ENCODE measurements at regions not wholly inside any gene's neighbourhood (a gene's known extent, or its start where the extent isn't known, plus 50 kb on each side); places are given as distances from the start of the nearest gene placed in this dataset.

- ATAC-seq: no peak
- H3K36me3 Mint-ChIP-seq (ENCODE audit: low read depth): peaks cover 16% of the 10 kb centered on the region
- no peaks in the 10 kb centered on the region for H3K9me3 Mint-ChIP-seq (ENCODE audit: insufficient read depth)
- H3K27ac Mint-ChIP-seq: peak overlapping the region; percentile 3
- no peak overlapping the region for H3K4me3 Mint-ChIP-seq
- no peak for DNase-seq
- peaks cover 45% of the 10 kb centered on the region for H3K4me1 Mint-ChIP-seq (ENCODE audit: low read depth)
- H3K27me3 Mint-ChIP-seq (ENCODE audit: low read depth): no peaks in the 10 kb centered on the region
- POLR2A ChIA-PET: interaction anchor here (0.7 kb wide), 1 partner anchor 66 kb away, joined by 3 read pairs; no protein-coding TSS in a partner anchor
- CTCF ChIA-PET: no interaction called here
These were observed 77.5 kb downstream of the FOXL3 start for GRCh38 chr7:367351-367901.

DNA sequence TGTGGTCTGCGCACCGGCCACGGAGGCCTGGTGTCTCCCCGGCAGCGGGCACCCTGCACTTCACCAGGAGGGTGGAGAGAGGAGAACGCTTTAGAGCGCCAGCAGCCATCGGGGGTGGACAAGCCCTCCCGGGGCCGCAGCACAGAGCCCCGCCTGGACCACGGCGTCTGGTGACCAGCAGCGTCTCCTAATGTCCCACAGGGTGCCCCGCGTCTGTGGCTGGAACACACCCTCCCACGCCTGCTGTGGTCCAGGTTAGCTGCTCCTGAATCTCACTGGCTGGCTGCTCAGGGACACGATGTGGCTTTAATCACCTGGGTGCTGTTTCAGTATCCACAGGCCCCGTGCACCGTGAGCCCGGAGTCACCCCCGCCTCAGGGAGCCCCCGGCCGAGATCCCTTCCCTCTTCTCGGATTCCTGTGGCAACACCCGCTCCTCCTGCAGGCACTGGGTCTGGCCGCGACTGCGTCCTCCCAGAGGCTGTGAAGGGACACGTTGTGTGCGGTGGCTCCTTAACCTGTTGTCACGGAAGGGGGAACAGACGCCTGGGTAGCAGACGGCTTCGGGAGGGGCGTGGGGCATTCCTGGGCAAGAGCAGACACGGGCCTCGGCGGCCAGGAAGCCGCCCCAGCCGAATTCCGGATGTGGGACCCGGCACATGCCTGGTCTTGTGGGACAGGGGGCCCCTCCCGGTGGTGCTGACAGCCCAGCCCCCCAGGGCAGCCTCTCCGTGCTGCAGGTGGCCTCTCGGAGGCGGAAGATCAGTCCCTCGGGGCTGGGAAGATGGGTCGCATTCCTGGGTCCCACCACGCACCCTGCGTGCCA lies 78.9 kb downstream of the FOXL3 start:
- H3K36me3 Mint-ChIP-seq (ENCODE audit: low read depth): peaks cover 6% of the 10 kb centered on the region
- no peak overlapping the region for H3K27ac Mint-ChIP-seq
- no peaks in the 10 kb centered on the region for H3K27me3 Mint-ChIP-seq (ENCODE audit: low read depth)

GRCh38 chr7:369476-370258 lies 79.7 kb downstream of the FOXL3 start:
- H3K27ac Mint-ChIP-seq: no peak overlapping the region
- peaks cover 3% of the 10 kb centered on the region for H3K36me3 Mint-ChIP-seq (ENCODE audit: low read depth)
- ATAC-seq (no peak), DNase-seq (no peak)
- POLR2A ChIA-PET: no interaction called here
- H3K4me1 Mint-ChIP-seq (ENCODE audit: low read depth): peaks cover 23% of the 10 kb centered on the region
- H3K27me3 Mint-ChIP-seq (ENCODE audit: low read depth): no peaks in the 10 kb centered on the region
- CTCF ChIA-PET: no interaction called here
- no peak overlapping the region for H3K4me3 Mint-ChIP-seq
- H3K9me3 Mint-ChIP-seq (ENCODE audit: insufficient read depth): no peaks in the 10 kb centered on the region

More for the DNA sequence above, 78.9 kb downstream of the FOXL3 start:
- DNase-seq (no peak), ATAC-seq (no peak)
- no peak overlapping the region for H3K4me3 Mint-ChIP-seq
- ChIA-PET POLR2A (no interaction called here), CTCF (no interaction called here)
- no peaks in the 10 kb centered on the region for H3K9me3 Mint-ChIP-seq (ENCODE audit: insufficient read depth)
- H3K4me1 Mint-ChIP-seq (ENCODE audit: low read depth): peaks cover 31% of the 10 kb centered on the region

GRCh38 chr7:370259-370625 lies 80.3 kb downstream of the FOXL3 start:
- Mint-ChIP-seq H3K27ac (no peak overlapping the region), H3K27me3 (ENCODE audit: low read depth) (no peaks in the 10 kb centered on the region), H3K4me1 (ENCODE audit: low read depth) (peaks cover 20% of the 10 kb centered on the region), H3K9me3 (ENCODE audit: insufficient read depth) (no peaks in the 10 kb centered on the region), H3K36me3 (ENCODE audit: low read depth) (peaks cover 3% of the 10 kb centered on the region), H3K4me3 (no peak overlapping the region)
- ChIA-PET CTCF (no interaction called here), POLR2A (no interaction called here)
- ATAC-seq: no peak
- no peak for DNase-seq

DNA sequence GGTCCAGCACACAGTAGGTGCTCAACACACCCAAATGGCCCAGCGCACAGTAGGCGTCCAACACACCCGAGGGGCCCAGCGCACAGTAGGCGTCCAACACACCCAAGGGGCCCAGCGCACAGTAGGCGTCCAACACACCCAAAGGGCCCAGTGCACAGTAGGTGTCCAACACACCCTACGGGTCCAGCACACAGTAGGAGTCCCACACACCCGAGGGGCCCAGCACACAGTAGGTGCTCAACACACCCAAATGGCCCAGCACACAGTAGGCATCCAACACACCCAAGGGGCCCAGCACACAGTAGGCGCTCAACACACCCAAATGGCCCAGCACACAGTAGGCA lies 80.8 kb downstream of the FOXL3 start:
- no peaks in the 10 kb centered on the region for H3K9me3 Mint-ChIP-seq (ENCODE audit: insufficient read depth)
- peaks cover 15% of the 10 kb centered on the region for H3K4me1 Mint-ChIP-seq (ENCODE audit: low read depth)
- H3K4me3 Mint-ChIP-seq: no peak overlapping the region
- no peak for DNase-seq
- ChIA-PET CTCF (no interaction called here), POLR2A (no interaction called here)
- no peak for ATAC-seq
- no peaks in the 10 kb centered on the region for H3K36me3 Mint-ChIP-seq (ENCODE audit: low read depth)
- H3K27ac Mint-ChIP-seq: no peak overlapping the region
- no peaks in the 10 kb centered on the region for H3K27me3 Mint-ChIP-seq (ENCODE audit: low read depth)

DNA sequence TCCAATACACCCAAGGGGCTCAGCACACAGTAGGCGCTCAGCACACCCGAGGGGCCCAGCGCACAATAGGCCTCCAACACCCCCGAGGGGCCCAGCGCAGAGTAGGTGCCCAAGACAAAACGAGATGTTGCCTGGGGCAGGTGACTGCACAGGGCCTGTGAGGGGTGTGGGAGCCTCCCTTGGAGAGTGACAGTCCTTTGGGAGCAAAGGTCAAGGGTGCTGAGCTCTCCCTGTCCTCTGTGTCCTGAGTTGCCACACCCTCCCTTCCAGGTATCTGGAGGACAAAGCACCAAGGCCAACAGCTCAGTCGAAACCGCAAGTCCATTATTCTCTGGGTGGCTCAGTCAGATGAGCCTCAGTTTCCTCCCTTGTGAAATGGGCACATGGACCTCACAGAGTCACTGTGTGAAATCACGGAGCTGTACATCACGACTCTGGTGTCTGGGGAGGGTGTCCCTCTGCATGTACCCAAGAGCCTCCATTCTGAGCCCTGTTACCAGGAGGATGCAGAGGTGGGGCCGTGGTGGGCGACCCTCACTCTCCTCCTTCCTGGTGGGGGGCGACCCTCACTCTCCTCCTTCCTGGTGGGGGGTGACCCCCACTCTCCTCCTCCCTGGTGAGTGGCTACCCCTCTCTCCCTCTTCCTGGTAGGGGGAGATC lies 81.3 kb downstream of the FOXL3 start:
- Mint-ChIP-seq H3K27ac (no peak overlapping the region), H3K4me3 (no peak overlapping the region), H3K36me3 (ENCODE audit: low read depth) (no peaks in the 10 kb centered on the region), H3K4me1 (ENCODE audit: low read depth) (peaks cover 10% of the 10 kb centered on the region), H3K27me3 (ENCODE audit: low read depth) (no peaks in the 10 kb centered on the region), H3K9me3 (ENCODE audit: insufficient read depth) (no peaks in the 10 kb centered on the region)
- ChIA-PET CTCF (no interaction called here), POLR2A (no interaction called here)
- ATAC-seq (peak; percentile 38), DNase-seq (no peak)

GRCh38 chr7:371779-372545 lies 82.0 kb downstream of the FOXL3 start:
- H3K9me3 Mint-ChIP-seq (ENCODE audit: insufficient read depth): no peaks in the 10 kb centered on the region
- H3K4me3 Mint-ChIP-seq: no peak overlapping the region
- CTCF ChIA-PET: no interaction called here
- POLR2A ChIA-PET: no interaction called here
- H3K4me1 Mint-ChIP-seq (ENCODE audit: low read depth): peaks cover 3% of the 10 kb centered on the region
- no peaks in the 10 kb centered on the region for H3K27me3 Mint-ChIP-seq (ENCODE audit: low read depth)
- no peak overlapping the region for H3K27ac Mint-ChIP-seq
- DNase-seq (no peak), ATAC-seq (peak; percentile 18)
- no peaks in the 10 kb centered on the region for H3K36me3 Mint-ChIP-seq (ENCODE audit: low read depth)

DNA sequence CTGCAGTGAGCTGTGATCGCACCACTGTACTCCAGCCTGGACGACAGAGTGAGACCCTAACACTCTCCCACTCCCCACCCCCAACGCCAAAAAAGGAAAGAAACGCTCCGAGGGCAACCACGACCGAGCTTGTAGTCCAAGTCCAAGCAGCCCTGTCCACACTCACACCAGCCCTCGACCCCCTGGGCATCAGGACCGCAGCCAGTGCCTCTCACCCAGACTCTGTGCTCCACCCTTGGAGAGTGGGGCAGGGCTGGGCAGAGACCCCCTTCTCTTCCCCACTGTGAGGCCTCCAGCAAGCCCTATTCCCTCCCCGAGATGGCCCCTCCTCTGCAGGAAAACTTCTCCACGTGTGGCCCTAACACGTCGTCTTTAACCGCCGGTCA lies 82.6 kb downstream of the FOXL3 start:
- Mint-ChIP-seq H3K4me3 (no peak overlapping the region), H3K4me1 (ENCODE audit: low read depth) (no peaks in the 10 kb centered on the region), H3K9me3 (ENCODE audit: insufficient read depth) (no peaks in the 10 kb centered on the region), H3K27ac (no peak overlapping the region), H3K36me3 (ENCODE audit: low read depth) (no peaks in the 10 kb centered on the region), H3K27me3 (ENCODE audit: low read depth) (no peaks in the 10 kb centered on the region)
- ChIA-PET CTCF (no interaction called here), POLR2A (no interaction called here)
- DNase-seq (no peak), ATAC-seq (no peak)

- H3K4me3 Mint-ChIP-seq: no peak overlapping the region
- H3K4me1 Mint-ChIP-seq (ENCODE audit: low read depth): no peaks in the 10 kb centered on the region
- ChIA-PET POLR2A (no interaction called here), CTCF (no interaction called here)
- no peaks in the 10 kb centered on the region for H3K9me3 Mint-ChIP-seq (ENCODE audit: insufficient read depth)
- ATAC-seq: no peak
- no peak overlapping the region for H3K27ac Mint-ChIP-seq
- no peaks in the 10 kb centered on the region for H3K27me3 Mint-ChIP-seq (ENCODE audit: low read depth)
- DNase-seq: no peak
- H3K36me3 Mint-ChIP-seq (ENCODE audit: low read depth): no peaks in the 10 kb centered on the region
These were observed 83.2 kb downstream of the FOXL3 start for GRCh38 chr7:372932-373791.

DNA sequence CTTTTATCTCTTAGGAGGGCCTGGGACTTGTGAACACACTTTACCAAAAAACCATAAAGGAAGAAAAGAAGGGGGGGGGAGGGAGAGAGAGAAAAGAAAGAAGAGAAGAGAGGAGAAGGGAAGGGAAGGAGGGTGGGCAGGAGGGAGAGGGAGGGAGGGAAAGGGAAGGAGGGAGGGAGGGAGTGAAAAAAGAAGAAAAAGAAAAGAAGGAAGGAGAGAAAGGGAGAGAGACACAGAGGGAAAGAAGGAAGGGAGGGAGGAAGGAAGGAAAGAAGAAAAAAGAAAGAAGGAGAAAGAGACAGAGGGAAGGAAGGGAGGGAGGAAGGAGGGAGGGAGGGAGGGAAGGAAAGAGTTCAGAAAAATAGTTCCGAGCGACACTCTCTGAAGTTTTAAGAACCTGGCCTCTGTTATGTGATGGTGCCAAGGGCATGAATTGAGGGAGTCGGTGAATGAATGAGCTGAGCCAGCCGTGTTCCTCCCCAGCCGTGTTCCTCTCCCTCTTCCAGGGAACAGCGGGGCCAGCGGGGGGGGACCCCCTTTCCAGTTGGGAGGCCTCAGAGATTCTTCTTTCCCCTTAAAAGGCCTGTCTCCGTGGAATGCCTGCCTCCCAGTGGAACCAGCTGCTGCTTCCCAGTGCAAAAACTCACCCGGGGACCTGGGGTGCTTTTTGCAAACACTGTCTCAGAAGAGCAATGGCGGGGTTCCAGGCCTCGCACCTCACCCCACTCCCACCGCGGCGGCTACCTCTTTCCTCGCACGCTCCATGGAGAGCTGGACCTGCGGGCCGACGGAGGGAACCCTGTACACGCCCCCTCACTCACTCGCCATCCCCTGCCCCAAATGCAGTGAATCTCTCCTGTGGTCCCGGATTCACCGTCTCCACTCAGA lies 84.1 kb downstream of the FOXL3 start:
- H3K9me3 Mint-ChIP-seq (ENCODE audit: insufficient read depth): no peaks in the 10 kb centered on the region
- ChIA-PET POLR2A (no interaction called here), CTCF (no interaction called here)
- DNase-seq (no peak), ATAC-seq (no peak)
- no peak overlapping the region for H3K4me3 Mint-ChIP-seq
- no peak overlapping the region for H3K27ac Mint-ChIP-seq
- no peaks in the 10 kb centered on the region for H3K27me3 Mint-ChIP-seq (ENCODE audit: low read depth)
- H3K36me3 Mint-ChIP-seq (ENCODE audit: low read depth): no peaks in the 10 kb centered on the region
- no peaks in the 10 kb centered on the region for H3K4me1 Mint-ChIP-seq (ENCODE audit: low read depth)

Measured in activated CD8-positive, alpha-beta T cell treated with anti-CD3 and anti-CD28 coated beads, Interleukin-2, amount 10 ng/mL, durations not matched to agents 7 days and 5 days (primary cell).